ENCODE measurements at regions not wholly inside any gene's neighbourhood (a gene's known extent, or its start where the extent isn't known, plus 50 kb on each side); places are given as distances from the start of the nearest gene placed in this dataset.

DNA sequence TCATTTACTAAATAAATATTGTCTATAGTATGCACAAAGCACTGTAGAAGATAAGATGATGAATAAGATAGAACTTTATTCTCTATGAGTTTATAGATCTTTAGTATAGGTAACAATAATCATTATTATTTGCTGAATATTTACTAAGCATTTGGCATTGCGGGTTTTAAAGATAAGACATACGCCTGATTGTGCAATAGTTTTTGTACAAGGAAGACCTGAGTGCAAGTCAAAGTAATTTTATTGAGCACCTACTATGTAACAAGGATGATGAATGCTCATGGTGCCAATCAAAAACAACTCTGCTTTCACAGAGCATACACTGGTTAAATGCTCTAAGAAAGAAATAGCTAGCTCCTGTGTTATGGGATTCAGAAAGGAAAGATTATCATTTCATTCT lies 1461.7 kb upstream of the FLRT2 start:
- no peaks in the 10 kb centered on the region for H3K9me2 ChIP-seq (replicated peaks; ENCODE audit: insufficient read depth)
- H3K27ac ChIP-seq: no peak overlapping the region
- no peak for DNase-seq (ENCODE audit: low spot score)
- H4K20me1 ChIP-seq (ENCODE audit: insufficient read depth, poor library complexity, severe bottlenecking): no peaks in the 10 kb centered on the region
- no peaks in the 10 kb centered on the region for H3K79me2 ChIP-seq
- no peaks in the 10 kb centered on the region for H3K9me3 ChIP-seq (ENCODE audit: low read depth)
- H3K4me3 ChIP-seq: no peak overlapping the region
- H3K36me3 ChIP-seq (replicated peaks; ENCODE audit: insufficient read depth, low read depth): no peaks in the 10 kb centered on the region
- H3K27me3 ChIP-seq: no peaks in the 10 kb centered on the region
- no peak overlapping the region for H2AFZ ChIP-seq
- TF ChIP-seq EZH2 (IDR thresholded peaks at IDR 0.05; ENCODE audit: borderline replicate concordance) (no peak), EZH2phosphoT487 (IDR thresholded peaks at IDR 0.05; ENCODE audit: low read depth, severe bottlenecking, unreplicated experiment) (no peak)
- H3K4me2 ChIP-seq: no peak overlapping the region
- WGBS (ENCODE audit: low lambda C conversion rate, missing lambda C conversion rate): 87% methylated on average over 2 of the region's 2 CpGs
- no peaks in the 10 kb centered on the region for H3K4me1 ChIP-seq (ENCODE audit: insufficient read depth)

DNA sequence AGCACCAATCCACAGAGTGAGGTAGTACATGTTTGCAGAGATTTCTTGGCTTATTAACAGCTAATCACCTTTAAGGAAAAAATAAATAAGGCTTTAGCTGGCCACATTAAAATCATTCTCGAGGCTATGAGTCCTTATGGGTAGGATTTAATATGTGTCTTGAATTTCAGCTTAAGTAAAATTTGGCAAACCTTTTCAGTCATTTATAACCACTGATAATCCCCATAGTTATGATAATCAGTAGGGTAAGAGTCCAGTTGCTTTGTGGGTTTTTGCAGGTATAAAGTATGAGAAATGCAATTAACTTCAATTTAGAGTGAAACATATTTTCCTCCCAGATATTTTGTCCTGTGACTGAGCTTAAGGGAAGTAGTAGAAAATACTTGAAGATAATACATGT lies 1458.9 kb upstream of the FLRT2 start:
- Histone ChIP-seq H2AFZ (no peak overlapping the region), H3K79me2 (no peaks in the 10 kb centered on the region), H3K9me3 (ENCODE audit: low read depth) (no peaks in the 10 kb centered on the region), H3K4me1 (ENCODE audit: insufficient read depth) (no peaks in the 10 kb centered on the region), H3K36me3 (replicated peaks; ENCODE audit: insufficient read depth, low read depth) (no peaks in the 10 kb centered on the region), H3K4me2 (no peak overlapping the region), H3K4me3 (no peak overlapping the region), H3K27me3 (no peaks in the 10 kb centered on the region), H4K20me1 (ENCODE audit: insufficient read depth, poor library complexity, severe bottlenecking) (no peaks in the 10 kb centered on the region), H3K9me2 (replicated peaks; ENCODE audit: insufficient read depth) (no peaks in the 10 kb centered on the region), H3K27ac (no peak overlapping the region)
- TF ChIP-seq EZH2phosphoT487 (IDR thresholded peaks at IDR 0.05; ENCODE audit: low read depth, severe bottlenecking, unreplicated experiment) (no peak), EZH2 (IDR thresholded peaks at IDR 0.05; ENCODE audit: borderline replicate concordance) (no peak)
- TF ChIP-seq, protein P1, sequence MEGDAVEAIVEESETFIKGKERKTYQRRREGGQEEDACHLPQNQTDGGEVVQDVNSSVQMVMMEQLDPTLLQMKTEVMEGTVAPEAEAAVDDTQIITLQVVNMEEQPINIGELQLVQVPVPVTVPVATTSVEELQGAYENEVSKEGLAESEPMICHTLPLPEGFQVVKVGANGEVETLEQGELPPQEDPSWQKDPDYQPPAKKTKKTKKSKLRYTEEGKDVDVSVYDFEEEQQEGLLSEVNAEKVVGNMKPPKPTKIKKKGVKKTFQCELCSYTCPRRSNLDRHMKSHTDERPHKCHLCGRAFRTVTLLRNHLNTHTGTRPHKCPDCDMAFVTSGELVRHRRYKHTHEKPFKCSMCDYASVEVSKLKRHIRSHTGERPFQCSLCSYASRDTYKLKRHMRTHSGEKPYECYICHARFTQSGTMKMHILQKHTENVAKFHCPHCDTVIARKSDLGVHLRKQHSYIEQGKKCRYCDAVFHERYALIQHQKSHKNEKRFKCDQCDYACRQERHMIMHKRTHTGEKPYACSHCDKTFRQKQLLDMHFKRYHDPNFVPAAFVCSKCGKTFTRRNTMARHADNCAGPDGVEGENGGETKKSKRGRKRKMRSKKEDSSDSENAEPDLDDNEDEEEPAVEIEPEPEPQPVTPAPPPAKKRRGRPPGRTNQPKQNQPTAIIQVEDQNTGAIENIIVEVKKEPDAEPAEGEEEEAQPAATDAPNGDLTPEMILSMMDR (IDR thresholded peaks at IDR 0.05; ENCODE audit: poor library complexity): no peak
- 71% methylated on average over 1 of the region's 1 CpG for WGBS (ENCODE audit: low lambda C conversion rate, missing lambda C conversion rate)
- no peak for DNase-seq (ENCODE audit: low spot score)

DNA sequence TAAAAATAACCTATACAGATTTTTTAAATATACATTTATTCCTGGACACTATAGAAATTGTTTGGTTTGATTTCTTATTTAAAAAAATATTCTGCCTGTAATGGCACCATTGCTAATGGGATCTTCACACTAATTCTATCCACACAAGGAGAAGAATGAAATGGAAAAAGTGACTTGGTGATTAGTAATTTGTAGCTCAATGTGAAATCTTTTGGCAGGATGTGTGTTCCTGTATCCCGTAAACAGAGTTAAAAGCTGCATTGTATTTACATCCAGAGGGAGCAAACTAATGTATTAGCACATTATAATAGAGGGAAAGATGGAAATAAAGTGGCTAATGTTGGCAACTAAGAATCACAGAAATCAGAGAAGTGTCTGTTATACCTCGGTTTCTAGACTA lies 1455.3 kb upstream of the FLRT2 start:
- 83% methylated on average over 2 of the region's 2 CpGs for WGBS (ENCODE audit: low lambda C conversion rate, missing lambda C conversion rate)
- Histone ChIP-seq H3K4me2 (no peak overlapping the region), H3K27ac (no peak overlapping the region), H4K20me1 (ENCODE audit: insufficient read depth, poor library complexity, severe bottlenecking) (no peaks in the 10 kb centered on the region), H3K4me1 (ENCODE audit: insufficient read depth) (no peaks in the 10 kb centered on the region), H3K79me2 (no peaks in the 10 kb centered on the region), H3K27me3 (no peaks in the 10 kb centered on the region), H3K9me3 (ENCODE audit: low read depth) (no peaks in the 10 kb centered on the region), H3K36me3 (replicated peaks; ENCODE audit: insufficient read depth, low read depth) (no peaks in the 10 kb centered on the region), H3K4me3 (no peak overlapping the region), H3K9me2 (replicated peaks; ENCODE audit: insufficient read depth) (no peaks in the 10 kb centered on the region), H2AFZ (no peak overlapping the region)
- TF ChIP-seq EZH2phosphoT487 (IDR thresholded peaks at IDR 0.05; ENCODE audit: low read depth, severe bottlenecking, unreplicated experiment) (no peak), EZH2 (IDR thresholded peaks at IDR 0.05; ENCODE audit: borderline replicate concordance) (no peak)
- TF ChIP-seq, protein P1 (IDR thresholded peaks at IDR 0.05; ENCODE audit: poor library complexity): no peak
- DNase-seq (ENCODE audit: low spot score): no peak

DNA sequence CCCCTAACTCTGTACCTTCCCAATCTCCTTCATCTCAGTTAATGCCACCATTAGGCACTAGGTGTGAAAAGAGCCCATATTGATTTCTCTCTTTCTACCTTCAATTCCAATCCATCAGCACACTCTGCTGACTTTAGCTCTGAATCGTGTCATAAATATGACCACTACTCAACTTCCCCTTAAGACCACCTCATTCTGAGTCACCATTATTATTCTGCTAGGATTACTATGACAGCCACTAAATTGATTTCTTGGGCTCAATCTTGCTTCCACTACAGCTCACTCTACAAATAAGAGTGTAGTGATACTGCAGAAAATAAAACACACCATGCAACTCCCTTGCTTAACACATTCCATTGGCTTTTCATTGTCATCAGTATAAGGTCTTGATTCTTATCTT lies 1449.0 kb upstream of the FLRT2 start:
- Histone ChIP-seq H3K4me2 (no peak overlapping the region), H4K20me1 (ENCODE audit: insufficient read depth, poor library complexity, severe bottlenecking) (no peaks in the 10 kb centered on the region), H3K27me3 (no peaks in the 10 kb centered on the region), H3K4me1 (ENCODE audit: insufficient read depth) (no peaks in the 10 kb centered on the region), H3K79me2 (no peaks in the 10 kb centered on the region), H3K36me3 (replicated peaks; ENCODE audit: insufficient read depth, low read depth) (no peaks in the 10 kb centered on the region), H3K9me3 (ENCODE audit: low read depth) (no peaks in the 10 kb centered on the region), H3K27ac (no peak overlapping the region), H3K4me3 (no peak overlapping the region), H2AFZ (no peak overlapping the region), H3K9me2 (replicated peaks; ENCODE audit: insufficient read depth) (no peaks in the 10 kb centered on the region)
- TF ChIP-seq EZH2 (IDR thresholded peaks at IDR 0.05; ENCODE audit: borderline replicate concordance) (no peak), EZH2phosphoT487 (IDR thresholded peaks at IDR 0.05; ENCODE audit: low read depth, severe bottlenecking, unreplicated experiment) (no peak)
- TF ChIP-seq, protein P1 (IDR thresholded peaks at IDR 0.05; ENCODE audit: poor library complexity): no peak
- WGBS (ENCODE audit: low lambda C conversion rate, missing lambda C conversion rate): 84% methylated on average over 1 of the region's 1 CpG
- DNase-seq (ENCODE audit: low spot score): no peak
